ENCODE measurements at regions not wholly inside any gene's neighbourhood (a gene's known extent, or its start where the extent isn't known, plus 50 kb on each side); places are given as distances from the start of the nearest gene placed in this dataset.

GRCh38 chr4:15148199-15148598, 145.9 kb downstream of the CPEB2 start:
- TF ChIP-seq, protein P1, sequence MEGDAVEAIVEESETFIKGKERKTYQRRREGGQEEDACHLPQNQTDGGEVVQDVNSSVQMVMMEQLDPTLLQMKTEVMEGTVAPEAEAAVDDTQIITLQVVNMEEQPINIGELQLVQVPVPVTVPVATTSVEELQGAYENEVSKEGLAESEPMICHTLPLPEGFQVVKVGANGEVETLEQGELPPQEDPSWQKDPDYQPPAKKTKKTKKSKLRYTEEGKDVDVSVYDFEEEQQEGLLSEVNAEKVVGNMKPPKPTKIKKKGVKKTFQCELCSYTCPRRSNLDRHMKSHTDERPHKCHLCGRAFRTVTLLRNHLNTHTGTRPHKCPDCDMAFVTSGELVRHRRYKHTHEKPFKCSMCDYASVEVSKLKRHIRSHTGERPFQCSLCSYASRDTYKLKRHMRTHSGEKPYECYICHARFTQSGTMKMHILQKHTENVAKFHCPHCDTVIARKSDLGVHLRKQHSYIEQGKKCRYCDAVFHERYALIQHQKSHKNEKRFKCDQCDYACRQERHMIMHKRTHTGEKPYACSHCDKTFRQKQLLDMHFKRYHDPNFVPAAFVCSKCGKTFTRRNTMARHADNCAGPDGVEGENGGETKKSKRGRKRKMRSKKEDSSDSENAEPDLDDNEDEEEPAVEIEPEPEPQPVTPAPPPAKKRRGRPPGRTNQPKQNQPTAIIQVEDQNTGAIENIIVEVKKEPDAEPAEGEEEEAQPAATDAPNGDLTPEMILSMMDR (IDR thresholded peaks at IDR 0.05): no peak
- no peaks in the 10 kb centered on the region for H3K4me1 Mint-ChIP-seq (ENCODE audit: low read depth)
- no peaks in the 10 kb centered on the region for H3K9me3 Mint-ChIP-seq
- intact Hi-C loops (cut with micrococcal nuclease): no loop called here
- no peak for ATAC-seq
- no peaks in the 10 kb centered on the region for H3K27me3 Mint-ChIP-seq
- no peak overlapping the region for H3K27ac Mint-ChIP-seq
- CTCF ChIA-PET: interaction anchor here (1.1 kb wide), 1 partner anchor 14 kb away, joined by 4 read pairs; no protein-coding TSS in a partner anchor
- POLR2A ChIA-PET: no interaction called here
- no peak for DNase-seq
- H3K4me3 Mint-ChIP-seq: no peak overlapping the region
- H3K36me3 Mint-ChIP-seq (ENCODE audit: low read depth): no peaks in the 10 kb centered on the region

GRCh38 chr4:15148691-15149090, 146.4 kb downstream of the CPEB2 start:
- ATAC-seq (no peak), DNase-seq (no peak)
- intact Hi-C loops (cut with micrococcal nuclease): no loop called here
- Mint-ChIP-seq H3K27ac (no peak overlapping the region), H3K36me3 (ENCODE audit: low read depth) (no peaks in the 10 kb centered on the region), H3K4me3 (no peak overlapping the region), H3K4me1 (ENCODE audit: low read depth) (no peaks in the 10 kb centered on the region), H3K27me3 (no peaks in the 10 kb centered on the region), H3K9me3 (no peaks in the 10 kb centered on the region)
- ChIA-PET CTCF (interaction anchor here (1.1 kb wide), 1 partner anchor 13 kb away, joined by 4 read pairs; no protein-coding TSS in a partner anchor), POLR2A (no interaction called here)
- TF ChIP-seq, protein P1 (IDR thresholded peaks at IDR 0.05): no peak

DNA sequence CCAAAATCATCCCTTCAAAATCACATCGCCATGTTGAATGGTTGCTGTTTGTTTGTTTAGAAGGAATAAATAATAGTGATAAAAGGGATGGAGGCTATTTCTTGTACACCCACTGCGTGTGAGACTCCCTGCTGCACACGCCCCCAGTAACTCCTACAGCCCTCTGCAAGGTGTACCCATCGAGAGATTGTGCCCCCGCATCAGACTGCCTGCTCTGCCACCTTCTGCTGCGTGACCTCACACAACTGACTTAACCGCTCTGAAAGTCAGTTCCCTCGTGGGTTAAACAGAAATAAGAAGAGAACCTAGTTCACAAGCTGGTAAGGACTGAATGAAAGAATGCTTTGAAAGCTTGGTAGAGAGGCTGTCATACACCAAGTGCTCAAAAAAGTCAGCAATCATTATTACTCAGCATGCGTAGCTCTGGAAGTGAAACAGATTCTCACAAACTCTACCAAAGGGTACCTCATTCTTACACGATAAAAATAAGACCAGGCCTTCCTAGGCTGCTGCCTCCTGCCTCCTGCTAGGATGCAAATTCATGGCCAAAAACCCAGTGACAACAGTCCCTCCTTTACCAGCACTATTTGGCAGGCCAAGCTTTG, 147.1 kb downstream of the CPEB2 start:
- ChIA-PET POLR2A (no interaction called here), CTCF (interaction anchor here (0.6 to 1.1 kb wide), 2 partner anchors 13 to 233 kb away, joined by 4 read pairs; no protein-coding TSS in a partner anchor)
- H3K4me1 Mint-ChIP-seq (ENCODE audit: low read depth): no peaks in the 10 kb centered on the region
- DNase-seq: no peak
- H3K27me3 Mint-ChIP-seq: no peaks in the 10 kb centered on the region
- no peak for ATAC-seq
- intact Hi-C loops (cut with micrococcal nuclease): no loop called here
- TF ChIP-seq, protein P1 (IDR thresholded peaks at IDR 0.05): no peak
- H3K27ac Mint-ChIP-seq: no peak overlapping the region
- H3K9me3 Mint-ChIP-seq: no peaks in the 10 kb centered on the region
- H3K36me3 Mint-ChIP-seq (ENCODE audit: low read depth): no peaks in the 10 kb centered on the region
- no peak overlapping the region for H3K4me3 Mint-ChIP-seq

GRCh38 chr4:15149839-15150592, 147.7 kb downstream of the CPEB2 start:
- no peaks in the 10 kb centered on the region for H3K36me3 Mint-ChIP-seq (ENCODE audit: low read depth)
- no peaks in the 10 kb centered on the region for H3K9me3 Mint-ChIP-seq
- DNase-seq (no peak), ATAC-seq (no peak)
- POLR2A ChIA-PET: no interaction called here
- H3K27me3 Mint-ChIP-seq: no peaks in the 10 kb centered on the region
- CTCF ChIA-PET: interaction anchor here (0.6 kb wide), 1 partner anchor 232 kb away, joined by 4 read pairs; no protein-coding TSS in a partner anchor
- intact Hi-C loops (cut with micrococcal nuclease): no loop called here
- H3K4me1 Mint-ChIP-seq (ENCODE audit: low read depth): no peaks in the 10 kb centered on the region
- TF ChIP-seq, protein P1 (IDR thresholded peaks at IDR 0.05): no peak
- H3K27ac Mint-ChIP-seq: no peak overlapping the region
- no peak overlapping the region for H3K4me3 Mint-ChIP-seq

DNA sequence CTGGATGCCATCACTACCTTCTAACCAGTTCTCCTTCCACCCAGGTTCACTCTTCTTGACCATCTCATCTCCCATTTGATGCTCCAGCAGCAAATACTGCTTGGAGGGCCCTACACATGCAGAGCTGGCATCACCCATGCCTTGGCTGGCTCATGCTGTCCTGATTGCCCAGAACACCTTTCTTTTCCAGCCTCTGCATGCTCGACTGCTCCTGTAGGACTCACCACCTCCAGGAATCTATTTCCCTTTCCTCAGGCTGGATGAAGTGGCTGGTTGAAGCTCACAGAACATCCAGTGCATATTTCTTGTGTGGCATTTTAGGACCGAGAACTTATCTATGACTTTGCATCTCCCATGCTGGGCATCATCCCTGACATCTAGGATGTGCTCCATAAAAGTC, 148.3 kb downstream of the CPEB2 start:
- ATAC-seq (no peak), DNase-seq (no peak)
- TF ChIP-seq, protein P1 (IDR thresholded peaks at IDR 0.05): no peak
- Mint-ChIP-seq H3K4me1 (ENCODE audit: low read depth) (no peaks in the 10 kb centered on the region), H3K4me3 (no peak overlapping the region), H3K36me3 (ENCODE audit: low read depth) (no peaks in the 10 kb centered on the region), H3K27me3 (no peaks in the 10 kb centered on the region), H3K9me3 (no peaks in the 10 kb centered on the region), H3K27ac (no peak overlapping the region)
- ChIA-PET POLR2A (no interaction called here), CTCF (no interaction called here)
- intact Hi-C loops (cut with micrococcal nuclease): no loop called here
